Fibroblast of lung (primary cell): ENCODE measurements at regions not wholly inside any gene's neighbourhood (a gene's known extent, or its start where the extent isn't known, plus 50 kb on each side); places are given as distances from the start of the nearest gene placed in this dataset.

Experiments
- DNase-seq, 2 donors: peaks; one replicate each; pipeline versions ENCODE4 v3.0.0 to v3.0.0-alpha.2; 2010; ENCODE audit warnings: low read depth in 2 of 2
- H2AFZ ChIP-seq: 2 replicates; pipeline ENCODE4 v1.5.1; 2012; ENCODE audit warnings: low read length, control low read depth, inconsistent platforms
- H3K27ac ChIP-seq: 2 replicates; pipeline ENCODE4 v1.5.1; 2011; ENCODE audit warnings: low read length, control low read depth; ENCODE audit not compliant: insufficient read depth
- H3K27me3 ChIP-seq: 2 replicates; pipeline ENCODE4 v1.5.1; 2011; ENCODE audit warnings: mild to moderate bottlenecking, low read length; ENCODE audit not compliant: control insufficient read depth, insufficient read depth
- H3K36me3 ChIP-seq: 2 replicates; pipeline ENCODE4 v1.5.1; 2011; ENCODE audit warnings: low read length; ENCODE audit not compliant: control insufficient read depth, insufficient read depth
- H3K4me1 ChIP-seq: 2 replicates; pipeline ENCODE4 v1.5.1; 2011; ENCODE audit warnings: low read length; ENCODE audit not compliant: control insufficient read depth, insufficient read depth; ENCODE audit errors: extremely low read depth
- H3K4me2 ChIP-seq: 2 replicates; pipeline ENCODE4 v1.5.1; 2011; ENCODE audit warnings: low read length, control low read depth; ENCODE audit not compliant: insufficient read depth; ENCODE audit errors: extremely low read depth
- H3K4me3 ChIP-seq, 4 experiments: fragments of 200-600 bp in 1 of 4; sonication (generic) in 1 of 4; replicated peaks in 1 of 4; 2 replicates each; pipeline ENCODE4 v1.5.1; 2011 to 2016; ENCODE audit warnings: low read length in 4 of 4, low read depth in 3 of 4, mild to moderate bottlenecking in 3 of 4, control low read depth in 2 of 4, inconsistent platforms in 1 of 4, mixed read lengths in 1 of 4; ENCODE audit not compliant: insufficient read depth in 1 of 4; ENCODE audit errors: control extremely low read depth in 1 of 4
- H3K79me2 ChIP-seq: 2 replicates; pipeline ENCODE4 v1.5.1; 2012; ENCODE audit warnings: mild to moderate bottlenecking, low read length, inconsistent platforms; ENCODE audit not compliant: control insufficient read depth, insufficient read depth
- H3K9ac ChIP-seq: 2 replicates; pipeline ENCODE4 v1.5.1; 2011; ENCODE audit warnings: mild to moderate bottlenecking, low read length, control low read depth; ENCODE audit not compliant: insufficient read depth
- H3K9me3 ChIP-seq: 2 replicates; pipeline ENCODE4 v1.5.1; 2012; ENCODE audit warnings: low read depth, low read length; ENCODE audit not compliant: control insufficient read depth, insufficient read depth
- H4K20me1 ChIP-seq: 2 replicates; pipeline ENCODE4 v1.5.1; 2011; ENCODE audit warnings: low read length; ENCODE audit not compliant: control insufficient read depth, insufficient read depth; ENCODE audit errors: extremely low read depth
- CTCF ChIP-seq, 2 donors: IDR thresholded peaks in 1 of 2; conservative IDR thresholded peaks in 1 of 2; 1 replicate in 1 of 2; 2 replicates in 1 of 2; pipeline ENCODE4 v1.5.1; 2011 to 2012; ENCODE audit warnings: low read length in 2 of 2, control low read depth in 1 of 2, inconsistent platforms in 1 of 2, low read depth in 1 of 2, mild to moderate bottlenecking in 1 of 2
- EZH2 ChIP-seq: IDR thresholded peaks from 2 replicates; pipeline ENCODE4 v1.5.1; 2012; ENCODE audit warnings: low read length, control low read depth, mild to moderate bottlenecking; ENCODE audit errors: missing control alignments

- Histone ChIP-seq H3K9me3 (no peaks in the 10 kb centered on the region), H3K9ac (no peak overlapping the region), H3K36me3 (no peaks in the 10 kb centered on the region), H3K4me1 (peaks cover 2% of the 10 kb centered on the region), H3K27ac (no peak overlapping the region), H3K4me2 (no peak overlapping the region), H3K4me3 (no peak overlapping the region), H3K79me2 (no peaks in the 10 kb centered on the region), H2AFZ (no peak overlapping the region), H3K27me3 (no peaks in the 10 kb centered on the region), H4K20me1 (no peaks in the 10 kb centered on the region)
- TF ChIP-seq CTCF (conservative IDR thresholded peaks at IDR 0.05 in 1 of 2, IDR thresholded peaks at IDR 0.05 in 1 of 2; ENCODE audit: low read depth in 1 of 2, low read length in 2 of 2) (no peak), EZH2 (no peak)
- no peak for DNase-seq
Measured at GRCh38 chr10:3986493-3987142, 201.6 kb upstream of the KLF6 start.

- H3K4me2 ChIP-seq: no peak overlapping the region
- H3K79me2 ChIP-seq: no peaks in the 10 kb centered on the region
- H4K20me1 ChIP-seq: no peaks in the 10 kb centered on the region
- H3K4me3 ChIP-seq: no peak overlapping the region
- no peaks in the 10 kb centered on the region for H3K27me3 ChIP-seq
- no peaks in the 10 kb centered on the region for H3K36me3 ChIP-seq
- H3K9me3 ChIP-seq: no peaks in the 10 kb centered on the region
- no peak overlapping the region for H2AFZ ChIP-seq
- no peak overlapping the region for H3K9ac ChIP-seq
- peaks cover 2% of the 10 kb centered on the region for H3K4me1 ChIP-seq
- no peak overlapping the region for H3K27ac ChIP-seq
- TF ChIP-seq CTCF (conservative IDR thresholded peaks at IDR 0.05 in 1 of 2, IDR thresholded peaks at IDR 0.05 in 1 of 2; ENCODE audit: low read depth in 1 of 2, low read length in 2 of 2): no peak
- no peak for TF ChIP-seq EZH2
- peak in 1 of 2 donors; percentile 31 for DNase-seq
Measured at GRCh38 chr10:3982746-3983442, 197.9 kb upstream of the KLF6 start.

- DNase-seq: no peak
- Histone ChIP-seq H3K27me3 (no peaks in the 10 kb centered on the region), H3K9me3 (no peaks in the 10 kb centered on the region), H3K79me2 (no peaks in the 10 kb centered on the region), H4K20me1 (no peaks in the 10 kb centered on the region), H3K36me3 (no peaks in the 10 kb centered on the region), H3K4me1 (no peaks in the 10 kb centered on the region), H3K9ac (no peak overlapping the region), H2AFZ (no peak overlapping the region), H3K4me3 (no peak overlapping the region), H3K27ac (no peak overlapping the region), H3K4me2 (no peak overlapping the region)
- no peak for TF ChIP-seq CTCF (conservative IDR thresholded peaks at IDR 0.05 in 1 of 2, IDR thresholded peaks at IDR 0.05 in 1 of 2; ENCODE audit: low read depth in 1 of 2, low read length in 2 of 2)
- no peak for TF ChIP-seq EZH2
Measured at GRCh38 chr10:3981300-3981699, 196.3 kb upstream of the KLF6 start.
